ENCODE measurements at regions not wholly inside any gene's neighbourhood (a gene's known extent, or its start where the extent isn't known, plus 50 kb on each side); places are given as distances from the start of the nearest gene placed in this dataset.

DNA sequence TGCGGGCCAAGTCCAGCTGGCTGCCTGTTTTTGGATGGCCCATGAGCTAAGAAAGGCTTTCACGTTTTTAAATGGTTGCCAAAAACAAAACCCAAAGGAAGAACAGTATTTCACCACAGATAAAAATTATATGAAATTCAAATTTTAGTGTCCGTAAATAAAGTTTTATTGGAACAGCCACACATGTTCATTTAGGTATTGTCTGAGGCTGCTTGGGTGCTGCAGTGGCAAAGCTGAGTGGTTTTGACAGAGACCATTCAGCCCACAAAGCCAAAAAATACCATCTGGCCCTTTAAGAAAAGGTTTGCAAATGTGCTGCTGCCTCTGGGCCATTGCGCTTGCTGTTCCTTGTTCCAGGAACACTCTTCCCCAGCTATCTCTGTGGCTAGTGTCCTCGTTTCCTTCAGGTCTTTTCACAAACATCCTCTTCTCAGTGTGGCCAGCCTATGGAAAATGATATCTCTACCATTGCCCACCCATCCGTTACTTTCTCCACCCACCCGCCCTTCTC is 232.9 kb upstream of the CIBAR2 start:
- no peaks in the 10 kb centered on the region for H3K4me1 ChIP-seq (ENCODE audit: control insufficient read depth in 1 of 2, insufficient read depth in 2 of 2, low read length in 2 of 2)
- Mint-ChIP-seq H3K4me1 (no peaks in the 10 kb centered on the region), H3K4me3 (no peak overlapping the region), H3K27ac (no peak overlapping the region), H3K27me3 (ENCODE audit: low read depth in 3 of 3) (peaks cover 0 to 10% (median 1%) of the 10 kb centered on the region in 3 donors), H3K9me3 (no peaks in the 10 kb centered on the region), H3K36me3 (no peaks in the 10 kb centered on the region)
- no peaks in the 10 kb centered on the region for H3K79me2 ChIP-seq (ENCODE audit: insufficient read depth, low read length)
- no peak overlapping the region for H3K9ac ChIP-seq (ENCODE audit: insufficient read depth, low read length, poor library complexity, severe bottlenecking)
- no peak overlapping the region for H3K4me2 ChIP-seq (replicated peaks; ENCODE audit: extremely low read depth, low read length, poor library complexity, severe bottlenecking)
- H3K4me3 ChIP-seq (replicated peaks in 1 of 3; ENCODE audit: low read depth in 2 of 3, low read length in 3 of 3) = no peak overlapping the region
- no peak overlapping the region for H2AFZ ChIP-seq (ENCODE audit: insufficient read depth, low read depth, low read length, poor library complexity, severe bottlenecking)
- DNase-seq = no peak
- no peaks in the 10 kb centered on the region for H3K27me3 ChIP-seq (ENCODE audit: control insufficient read depth in 2 of 2, insufficient read depth in 2 of 2, low read length in 2 of 2)
- intact Hi-C loops (cut with micrococcal nuclease) = no loop called here
- TF ChIP-seq, protein P1, sequence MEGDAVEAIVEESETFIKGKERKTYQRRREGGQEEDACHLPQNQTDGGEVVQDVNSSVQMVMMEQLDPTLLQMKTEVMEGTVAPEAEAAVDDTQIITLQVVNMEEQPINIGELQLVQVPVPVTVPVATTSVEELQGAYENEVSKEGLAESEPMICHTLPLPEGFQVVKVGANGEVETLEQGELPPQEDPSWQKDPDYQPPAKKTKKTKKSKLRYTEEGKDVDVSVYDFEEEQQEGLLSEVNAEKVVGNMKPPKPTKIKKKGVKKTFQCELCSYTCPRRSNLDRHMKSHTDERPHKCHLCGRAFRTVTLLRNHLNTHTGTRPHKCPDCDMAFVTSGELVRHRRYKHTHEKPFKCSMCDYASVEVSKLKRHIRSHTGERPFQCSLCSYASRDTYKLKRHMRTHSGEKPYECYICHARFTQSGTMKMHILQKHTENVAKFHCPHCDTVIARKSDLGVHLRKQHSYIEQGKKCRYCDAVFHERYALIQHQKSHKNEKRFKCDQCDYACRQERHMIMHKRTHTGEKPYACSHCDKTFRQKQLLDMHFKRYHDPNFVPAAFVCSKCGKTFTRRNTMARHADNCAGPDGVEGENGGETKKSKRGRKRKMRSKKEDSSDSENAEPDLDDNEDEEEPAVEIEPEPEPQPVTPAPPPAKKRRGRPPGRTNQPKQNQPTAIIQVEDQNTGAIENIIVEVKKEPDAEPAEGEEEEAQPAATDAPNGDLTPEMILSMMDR (IDR thresholded peaks at IDR 0.05) = no peak
- 71% methylated on average over 4 of the region's 7 CpGs for WGBS (ENCODE audit: insufficient coverage)
- H3K27ac ChIP-seq (ENCODE audit: low read depth in 1 of 2, low read length in 2 of 2) = no peak overlapping the region
- H3K36me3 ChIP-seq (replicated peaks in 1 of 2; ENCODE audit: control insufficient read depth in 1 of 2, insufficient read depth in 2 of 2, low read length in 2 of 2) = no peaks in the 10 kb centered on the region
- H4K20me1 ChIP-seq (ENCODE audit: insufficient read depth, low read length) = no peaks in the 10 kb centered on the region
- no peaks in the 10 kb centered on the region for H3K9me3 ChIP-seq (replicated peaks in 1 of 2; ENCODE audit: control insufficient read depth in 1 of 2, insufficient read depth in 1 of 2, low read length in 2 of 2)

DNA sequence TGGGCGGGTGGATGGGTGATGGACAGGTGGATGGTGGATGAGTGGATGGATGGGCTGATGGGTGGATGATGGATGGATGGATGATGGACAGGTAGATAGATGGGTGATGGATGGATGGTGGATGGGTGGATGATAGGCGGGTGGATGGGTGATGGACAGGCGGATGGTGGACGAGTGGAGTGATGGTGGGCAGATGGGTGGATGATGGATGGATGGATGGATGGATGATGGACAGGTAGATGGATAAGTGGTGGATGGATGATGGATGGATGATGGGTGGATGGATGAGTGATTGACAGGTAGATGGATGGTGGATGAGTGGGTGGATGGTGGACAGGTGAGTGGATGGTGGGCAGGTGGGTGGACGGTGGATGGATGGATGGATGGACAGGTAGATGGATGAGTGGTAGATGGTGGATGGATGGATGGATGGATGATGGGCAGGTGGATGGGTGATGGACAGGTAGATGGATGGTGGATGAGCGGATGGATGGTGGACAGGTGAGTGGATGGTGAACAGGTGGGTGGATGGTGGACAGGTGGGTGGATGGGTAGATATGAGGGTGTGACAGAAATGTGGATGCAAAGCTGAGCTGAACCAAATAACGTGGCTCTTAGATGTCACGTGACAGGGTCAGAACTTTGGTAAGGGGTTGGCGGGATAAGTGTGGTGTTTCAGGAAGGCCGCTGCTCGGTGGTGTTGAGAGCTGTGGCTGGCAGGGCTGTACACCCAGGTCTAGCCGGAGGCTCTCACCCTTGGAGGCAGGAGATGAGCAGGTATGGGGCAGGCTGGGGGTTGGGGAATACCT is 234.3 kb upstream of the CIBAR2 start:
- 89% methylated on average over 11 of the region's 12 CpGs for WGBS (ENCODE audit: insufficient coverage)
- H2AFZ ChIP-seq (ENCODE audit: insufficient read depth, low read depth, low read length, poor library complexity, severe bottlenecking) = no peak overlapping the region
- no peak overlapping the region for H3K27ac Mint-ChIP-seq
- H3K4me2 ChIP-seq (replicated peaks; ENCODE audit: extremely low read depth, low read length, poor library complexity, severe bottlenecking) = no peak overlapping the region
- H3K27ac ChIP-seq (ENCODE audit: low read depth in 1 of 2, low read length in 2 of 2) = no peak overlapping the region
- no peak for DNase-seq
- no peak overlapping the region for H3K4me3 Mint-ChIP-seq
- no peaks in the 10 kb centered on the region for H3K36me3 ChIP-seq (replicated peaks in 1 of 2; ENCODE audit: control insufficient read depth in 1 of 2, insufficient read depth in 2 of 2, low read length in 2 of 2)
- H3K9me3 Mint-ChIP-seq = no peaks in the 10 kb centered on the region
- intact Hi-C loops (cut with micrococcal nuclease) = no loop called here
- no peaks in the 10 kb centered on the region for H3K27me3 ChIP-seq (ENCODE audit: control insufficient read depth in 2 of 2, insufficient read depth in 2 of 2, low read length in 2 of 2)
- no peaks in the 10 kb centered on the region for H3K79me2 ChIP-seq (ENCODE audit: insufficient read depth, low read length)
- no peaks in the 10 kb centered on the region for H3K4me1 ChIP-seq (ENCODE audit: control insufficient read depth in 1 of 2, insufficient read depth in 2 of 2, low read length in 2 of 2)
- H3K4me1 Mint-ChIP-seq = no peaks in the 10 kb centered on the region
- H3K27me3 Mint-ChIP-seq (ENCODE audit: low read depth in 3 of 3) = peaks cover 0 to 10% (median 1%) of the 10 kb centered on the region in 3 donors
- H3K4me3 ChIP-seq (replicated peaks in 1 of 3; ENCODE audit: low read depth in 2 of 3, low read length in 3 of 3) = no peak overlapping the region
- H3K9ac ChIP-seq (ENCODE audit: insufficient read depth, low read length, poor library complexity, severe bottlenecking) = no peak overlapping the region
- no peaks in the 10 kb centered on the region for H4K20me1 ChIP-seq (ENCODE audit: insufficient read depth, low read length)
- no peaks in the 10 kb centered on the region for H3K9me3 ChIP-seq (replicated peaks in 1 of 2; ENCODE audit: control insufficient read depth in 1 of 2, insufficient read depth in 1 of 2, low read length in 2 of 2)
- TF ChIP-seq, protein P1 (IDR thresholded peaks at IDR 0.05) = no peak
- H3K36me3 Mint-ChIP-seq = no peaks in the 10 kb centered on the region

Data from CD14-positive monocyte (primary cell).